ENCODE measurements at regions not wholly inside any gene's neighbourhood (a gene's known extent, or its start where the extent isn't known, plus 50 kb on each side); places are given as distances from the start of the nearest gene placed in this dataset.

- H3K9ac ChIP-seq (ENCODE audit: low read depth in 1 of 3, low read length in 3 of 3): no peak overlapping the region
- no peaks in the 10 kb centered on the region for H3K4me1 ChIP-seq (ENCODE audit: control insufficient read depth in 3 of 3, insufficient read depth in 3 of 3, low read length in 3 of 3)
- H3K27ac ChIP-seq (ENCODE audit: low read depth, low read length): no peak overlapping the region
- H3K4me3 ChIP-seq (ENCODE audit: low read length in 3 of 3): no peak overlapping the region
- no peaks in the 10 kb centered on the region for H3K9me3 ChIP-seq (ENCODE audit: control insufficient read depth in 3 of 3, low read length in 3 of 3)
- no peaks in the 10 kb centered on the region for H3K36me3 ChIP-seq (ENCODE audit: control insufficient read depth in 3 of 3, insufficient read depth in 3 of 3, low read length in 3 of 3)
- H3K27me3 ChIP-seq (ENCODE audit: control insufficient read depth in 3 of 3, insufficient read depth in 3 of 3, low read length in 3 of 3): peaks cover 0 to 2% (median 0%) of the 10 kb centered on the region in 3 donors
Observed at GRCh38 chr2:58640042-58640441, 398.9 kb upstream of the FANCL start.

DNA sequence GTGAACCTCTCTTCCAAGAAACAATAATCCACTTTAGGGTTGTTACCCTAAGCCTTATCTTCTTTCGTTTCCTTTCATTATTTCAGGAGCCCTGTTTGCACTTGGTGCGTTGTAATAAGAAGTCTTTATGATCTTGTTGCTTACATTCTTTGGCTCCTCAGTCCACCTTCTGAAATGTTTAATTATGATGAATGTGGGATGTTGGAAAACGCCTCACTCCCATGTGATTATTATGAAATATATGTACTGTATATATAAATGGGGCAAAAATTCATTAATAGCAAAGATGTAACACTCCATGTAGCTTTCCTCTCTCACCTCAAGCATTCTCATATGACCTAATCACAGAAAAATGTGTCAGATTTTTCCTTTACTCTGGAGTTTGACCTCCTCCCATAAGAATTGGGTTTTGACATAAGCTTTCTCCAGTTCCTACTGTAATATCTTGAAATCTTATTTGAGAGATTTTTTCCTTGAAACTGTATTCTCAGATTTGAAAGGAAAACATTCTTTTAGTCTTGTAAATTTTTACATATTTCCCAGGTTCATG, 397.2 kb upstream of the FANCL start:
- no peak overlapping the region for H3K4me3 ChIP-seq (ENCODE audit: low read length in 3 of 3)
- H3K9me3 ChIP-seq (ENCODE audit: control insufficient read depth in 3 of 3, low read length in 3 of 3): no peaks in the 10 kb centered on the region
- H3K27me3 ChIP-seq (ENCODE audit: control insufficient read depth in 3 of 3, insufficient read depth in 3 of 3, low read length in 3 of 3): peaks cover 0 to 2% (median 0%) of the 10 kb centered on the region in 3 donors
- no peaks in the 10 kb centered on the region for H3K4me1 ChIP-seq (ENCODE audit: control insufficient read depth in 3 of 3, insufficient read depth in 3 of 3, low read length in 3 of 3)
- H3K9ac ChIP-seq (ENCODE audit: low read depth in 1 of 3, low read length in 3 of 3): no peak overlapping the region
- no peak overlapping the region for H3K27ac ChIP-seq (ENCODE audit: low read depth, low read length)
- no peaks in the 10 kb centered on the region for H3K36me3 ChIP-seq (ENCODE audit: control insufficient read depth in 3 of 3, insufficient read depth in 3 of 3, low read length in 3 of 3)

DNA sequence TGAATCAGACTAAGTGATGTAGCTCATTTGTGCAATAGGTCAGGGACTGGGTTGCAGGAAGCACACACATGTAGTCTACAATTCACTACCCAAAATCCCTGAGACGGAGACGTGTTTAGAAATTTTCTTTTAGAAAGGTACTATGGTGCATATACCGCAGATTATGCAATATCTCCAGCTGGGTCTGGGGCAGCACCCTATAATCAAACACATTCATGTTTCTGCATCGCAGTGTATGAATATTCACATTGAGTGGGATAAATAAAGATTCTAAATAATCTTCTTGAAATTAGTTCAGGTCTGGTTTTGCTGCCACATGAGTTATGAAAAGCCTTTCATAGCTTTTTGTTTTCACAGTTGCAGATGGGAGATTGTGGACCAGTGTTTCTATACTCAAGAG, 395.7 kb upstream of the FANCL start:
- Histone ChIP-seq H3K4me1 (ENCODE audit: control insufficient read depth in 3 of 3, insufficient read depth in 3 of 3, low read length in 3 of 3) (no peaks in the 10 kb centered on the region), H3K27ac (ENCODE audit: low read depth, low read length) (no peak overlapping the region), H3K9me3 (ENCODE audit: control insufficient read depth in 3 of 3, low read length in 3 of 3) (no peaks in the 10 kb centered on the region), H3K36me3 (ENCODE audit: control insufficient read depth in 3 of 3, insufficient read depth in 3 of 3, low read length in 3 of 3) (no peaks in the 10 kb centered on the region), H3K9ac (ENCODE audit: low read depth in 1 of 3, low read length in 3 of 3) (no peak overlapping the region), H3K4me3 (ENCODE audit: low read length in 3 of 3) (no peak overlapping the region), H3K27me3 (ENCODE audit: control insufficient read depth in 3 of 3, insufficient read depth in 3 of 3, low read length in 3 of 3) (peaks cover 0 to 2% (median 0%) of the 10 kb centered on the region in 3 donors)

DNA sequence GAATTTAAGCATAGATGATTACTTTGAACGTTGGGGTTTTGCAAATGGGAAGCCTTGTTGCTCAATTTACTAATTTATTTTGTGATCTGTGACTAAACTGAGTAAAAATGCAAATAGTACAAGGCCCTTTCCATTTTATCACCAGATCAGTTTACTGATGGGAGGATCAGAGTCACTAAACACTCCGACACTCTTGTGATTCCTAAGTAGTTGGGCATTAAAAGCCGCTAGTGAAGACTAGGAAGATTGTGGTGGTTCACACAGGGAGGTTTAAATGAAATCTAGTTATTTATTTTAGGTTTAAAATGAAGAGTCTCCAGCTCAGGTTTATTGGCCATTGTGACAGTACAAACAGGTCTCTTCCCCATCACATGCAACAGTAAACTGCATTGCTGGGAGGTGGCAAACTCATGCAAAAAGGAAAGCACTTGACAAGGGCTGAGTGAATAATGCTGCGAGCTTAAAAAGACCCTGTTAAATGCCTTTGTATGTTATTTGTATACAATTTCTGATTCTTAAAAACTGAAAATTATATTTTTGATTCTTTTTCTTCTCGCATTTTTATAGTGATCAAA, 394.8 kb upstream of the FANCL start:
- Histone ChIP-seq H3K27me3 (ENCODE audit: control insufficient read depth in 3 of 3, insufficient read depth in 3 of 3, low read length in 3 of 3) (peaks cover 0 to 2% (median 0%) of the 10 kb centered on the region in 3 donors), H3K9me3 (ENCODE audit: control insufficient read depth in 3 of 3, low read length in 3 of 3) (no peaks in the 10 kb centered on the region), H3K4me3 (ENCODE audit: low read length in 3 of 3) (no peak overlapping the region), H3K9ac (ENCODE audit: low read depth in 1 of 3, low read length in 3 of 3) (no peak overlapping the region), H3K27ac (ENCODE audit: low read depth, low read length) (no peak overlapping the region), H3K36me3 (ENCODE audit: control insufficient read depth in 3 of 3, insufficient read depth in 3 of 3, low read length in 3 of 3) (no peaks in the 10 kb centered on the region), H3K4me1 (ENCODE audit: control insufficient read depth in 3 of 3, insufficient read depth in 3 of 3, low read length in 3 of 3) (no peaks in the 10 kb centered on the region)

GRCh38 chr2:58634653-58635370, 393.7 kb upstream of the FANCL start:
- Histone ChIP-seq H3K4me3 (ENCODE audit: low read length in 3 of 3) (no peak overlapping the region), H3K27ac (ENCODE audit: low read depth, low read length) (no peak overlapping the region), H3K27me3 (ENCODE audit: control insufficient read depth in 3 of 3, insufficient read depth in 3 of 3, low read length in 3 of 3) (no peaks in the 10 kb centered on the region), H3K9me3 (ENCODE audit: control insufficient read depth in 3 of 3, low read length in 3 of 3) (no peaks in the 10 kb centered on the region), H3K9ac (ENCODE audit: low read depth in 1 of 3, low read length in 3 of 3) (no peak overlapping the region), H3K36me3 (ENCODE audit: control insufficient read depth in 3 of 3, insufficient read depth in 3 of 3, low read length in 3 of 3) (no peaks in the 10 kb centered on the region), H3K4me1 (ENCODE audit: control insufficient read depth in 3 of 3, insufficient read depth in 3 of 3, low read length in 3 of 3) (no peaks in the 10 kb centered on the region)

DNA sequence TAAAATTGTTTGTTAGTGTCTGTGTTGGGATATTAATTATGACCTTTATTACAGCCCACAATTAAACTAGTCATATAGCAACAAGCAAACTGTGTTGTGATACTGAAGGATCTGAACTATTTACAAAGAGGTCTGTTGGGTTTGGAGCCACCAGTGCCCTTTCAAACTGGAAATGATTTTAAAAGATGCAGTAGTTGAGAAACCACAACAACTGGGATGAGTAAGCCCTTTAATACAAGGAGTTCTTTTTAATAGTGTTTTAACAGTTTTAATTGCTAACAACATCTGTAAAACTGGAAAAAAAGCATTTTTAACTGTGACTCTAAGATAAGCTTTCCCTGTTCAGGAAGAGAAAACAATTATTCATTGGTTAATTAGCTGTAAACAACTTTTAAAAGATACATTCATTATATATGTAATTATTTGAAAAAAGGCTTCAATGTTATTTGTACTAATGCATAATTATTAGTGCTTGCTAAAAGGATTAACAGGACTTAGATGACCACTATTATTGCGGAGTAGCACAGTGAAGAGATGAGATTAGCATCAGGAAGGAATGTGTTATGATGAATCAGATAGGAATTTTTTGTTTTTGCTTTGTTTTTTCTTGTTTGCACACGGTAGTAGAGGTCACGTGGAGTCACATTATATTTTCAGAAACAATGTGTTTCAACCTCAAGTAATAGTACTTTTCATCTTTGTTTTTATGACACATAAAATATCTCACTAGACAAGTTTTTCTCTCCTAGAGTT, 392.7 kb upstream of the FANCL start:
- Histone ChIP-seq H3K4me1 (ENCODE audit: control insufficient read depth in 3 of 3, insufficient read depth in 3 of 3, low read length in 3 of 3) (no peaks in the 10 kb centered on the region), H3K27me3 (ENCODE audit: control insufficient read depth in 3 of 3, insufficient read depth in 3 of 3, low read length in 3 of 3) (no peaks in the 10 kb centered on the region), H3K36me3 (ENCODE audit: control insufficient read depth in 3 of 3, insufficient read depth in 3 of 3, low read length in 3 of 3) (no peaks in the 10 kb centered on the region), H3K9me3 (ENCODE audit: control insufficient read depth in 3 of 3, low read length in 3 of 3) (no peaks in the 10 kb centered on the region), H3K27ac (ENCODE audit: low read depth, low read length) (no peak overlapping the region), H3K4me3 (ENCODE audit: low read length in 3 of 3) (no peak overlapping the region), H3K9ac (ENCODE audit: low read depth in 1 of 3, low read length in 3 of 3) (no peak overlapping the region)

DNA sequence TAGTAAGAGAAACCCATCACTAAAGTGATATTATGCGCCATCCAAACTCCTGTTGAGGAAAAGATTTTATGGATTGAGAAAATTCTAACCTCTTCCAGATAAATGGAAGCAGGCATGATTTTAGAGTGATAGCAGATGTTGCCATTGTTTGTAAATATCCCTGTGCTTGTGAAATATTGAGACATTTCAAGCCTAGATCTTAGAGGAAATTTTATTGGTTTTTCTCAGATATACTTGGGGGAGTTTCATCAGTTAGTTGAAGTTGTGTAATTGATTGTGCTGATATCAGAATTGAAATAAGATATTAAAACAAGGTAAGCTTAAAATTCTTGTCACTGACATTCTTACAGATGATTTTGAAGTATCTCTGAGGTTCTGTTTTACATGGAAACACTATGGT, 390.9 kb upstream of the FANCL start:
- no peak overlapping the region for H3K27ac ChIP-seq (ENCODE audit: low read depth, low read length)
- H3K9me3 ChIP-seq (ENCODE audit: control insufficient read depth in 3 of 3, low read length in 3 of 3): no peaks in the 10 kb centered on the region
- H3K36me3 ChIP-seq (ENCODE audit: control insufficient read depth in 3 of 3, insufficient read depth in 3 of 3, low read length in 3 of 3): no peaks in the 10 kb centered on the region
- H3K27me3 ChIP-seq (ENCODE audit: control insufficient read depth in 3 of 3, insufficient read depth in 3 of 3, low read length in 3 of 3): no peaks in the 10 kb centered on the region
- H3K4me3 ChIP-seq (ENCODE audit: low read length in 3 of 3): no peak overlapping the region
- no peak overlapping the region for H3K9ac ChIP-seq (ENCODE audit: low read depth in 1 of 3, low read length in 3 of 3)
- no peaks in the 10 kb centered on the region for H3K4me1 ChIP-seq (ENCODE audit: control insufficient read depth in 3 of 3, insufficient read depth in 3 of 3, low read length in 3 of 3)

- Histone ChIP-seq H3K4me1 (ENCODE audit: control insufficient read depth in 3 of 3, insufficient read depth in 3 of 3, low read length in 3 of 3) (no peaks in the 10 kb centered on the region), H3K4me3 (ENCODE audit: low read length in 3 of 3) (no peak overlapping the region), H3K27me3 (ENCODE audit: control insufficient read depth in 3 of 3, insufficient read depth in 3 of 3, low read length in 3 of 3) (no peaks in the 10 kb centered on the region), H3K9me3 (ENCODE audit: control insufficient read depth in 3 of 3, low read length in 3 of 3) (no peaks in the 10 kb centered on the region), H3K36me3 (ENCODE audit: control insufficient read depth in 3 of 3, insufficient read depth in 3 of 3, low read length in 3 of 3) (no peaks in the 10 kb centered on the region), H3K9ac (ENCODE audit: low read depth in 1 of 3, low read length in 3 of 3) (no peak overlapping the region), H3K27ac (ENCODE audit: low read depth, low read length) (no peak overlapping the region)
Observed at GRCh38 chr2:58629545-58630119, 388.5 kb upstream of the FANCL start.

GRCh38 chr2:58620896-58621295, 379.8 kb upstream of the FANCL start:
- H3K4me1 ChIP-seq (ENCODE audit: control insufficient read depth in 3 of 3, insufficient read depth in 3 of 3, low read length in 3 of 3): no peaks in the 10 kb centered on the region
- no peak overlapping the region for H3K4me3 ChIP-seq (ENCODE audit: low read length in 3 of 3)
- H3K27me3 ChIP-seq (ENCODE audit: control insufficient read depth in 3 of 3, insufficient read depth in 3 of 3, low read length in 3 of 3): no peaks in the 10 kb centered on the region
- no peak overlapping the region for H3K27ac ChIP-seq (ENCODE audit: low read depth, low read length)
- H3K9me3 ChIP-seq (ENCODE audit: control insufficient read depth in 3 of 3, low read length in 3 of 3): no peaks in the 10 kb centered on the region
- H3K9ac ChIP-seq (ENCODE audit: low read depth in 1 of 3, low read length in 3 of 3): no peak overlapping the region
- H3K36me3 ChIP-seq (ENCODE audit: control insufficient read depth in 3 of 3, insufficient read depth in 3 of 3, low read length in 3 of 3): no peaks in the 10 kb centered on the region

DNA sequence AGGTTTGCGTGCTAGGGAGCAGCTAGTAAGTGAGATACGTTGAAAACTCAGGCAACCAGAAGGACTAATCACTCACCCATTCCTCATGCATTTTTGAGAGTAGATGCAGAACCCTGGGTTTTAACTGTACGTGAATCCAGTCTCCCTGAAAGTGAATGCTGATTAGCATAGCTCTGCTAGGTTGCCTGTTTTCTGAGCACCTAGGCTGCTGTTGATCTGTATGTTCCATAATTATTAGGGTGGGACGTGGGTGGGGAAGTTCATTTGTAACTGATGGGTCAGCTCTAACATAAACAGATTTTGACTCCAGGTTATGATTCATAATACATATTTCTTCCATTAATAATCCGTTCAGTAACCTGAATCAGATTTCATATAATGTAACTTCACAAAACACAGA, 379.0 kb upstream of the FANCL start:
- H3K4me3 ChIP-seq (ENCODE audit: low read length in 3 of 3): no peak overlapping the region
- no peak overlapping the region for H3K9ac ChIP-seq (ENCODE audit: low read depth in 1 of 3, low read length in 3 of 3)
- H3K27me3 ChIP-seq (ENCODE audit: control insufficient read depth in 3 of 3, insufficient read depth in 3 of 3, low read length in 3 of 3): no peaks in the 10 kb centered on the region
- no peaks in the 10 kb centered on the region for H3K4me1 ChIP-seq (ENCODE audit: control insufficient read depth in 3 of 3, insufficient read depth in 3 of 3, low read length in 3 of 3)
- no peaks in the 10 kb centered on the region for H3K9me3 ChIP-seq (ENCODE audit: control insufficient read depth in 3 of 3, low read length in 3 of 3)
- H3K36me3 ChIP-seq (ENCODE audit: control insufficient read depth in 3 of 3, insufficient read depth in 3 of 3, low read length in 3 of 3): no peaks in the 10 kb centered on the region
- H3K27ac ChIP-seq (ENCODE audit: low read depth, low read length): no peak overlapping the region

All from skeletal muscle tissue (tissue), 3 donors.